Fibroblast of upper back skin (primary cell): ENCODE measurements at regions not wholly inside any gene's neighbourhood (a gene's known extent, or its start where the extent isn't known, plus 50 kb on each side); places are given as distances from the start of the nearest gene placed in this dataset.
"Not testable (repeated sequence)": the region's sequence is repeated elsewhere in the genome, so short reads cannot be mapped to it uniquely, and the experiment has no call there.

Experiments
- DNase-seq: peaks from one replicate; pipeline ENCODE4 v3.0.0-alpha.2; 2013

DNA sequence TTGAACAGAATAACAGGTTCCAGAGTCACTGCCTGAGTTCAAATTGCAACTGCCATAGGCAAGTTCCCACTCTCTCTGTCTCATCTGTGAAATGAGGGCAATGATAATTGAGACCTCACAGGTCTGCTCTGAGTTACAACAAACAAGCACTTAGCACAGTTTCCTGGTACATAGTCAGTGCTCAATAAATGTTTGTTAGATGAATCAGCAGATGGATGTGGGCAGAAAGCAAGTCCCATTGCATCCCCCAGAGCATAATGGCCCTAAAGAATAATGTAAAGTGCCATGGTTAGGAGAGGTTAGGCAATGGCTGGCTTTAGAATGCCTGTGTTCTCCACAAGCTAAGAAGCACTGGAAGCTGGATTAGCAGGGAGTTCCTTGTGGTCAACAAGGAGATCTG is 136.5 kb upstream of the LARP1 start:
- DNase-seq, result no peak

DNA sequence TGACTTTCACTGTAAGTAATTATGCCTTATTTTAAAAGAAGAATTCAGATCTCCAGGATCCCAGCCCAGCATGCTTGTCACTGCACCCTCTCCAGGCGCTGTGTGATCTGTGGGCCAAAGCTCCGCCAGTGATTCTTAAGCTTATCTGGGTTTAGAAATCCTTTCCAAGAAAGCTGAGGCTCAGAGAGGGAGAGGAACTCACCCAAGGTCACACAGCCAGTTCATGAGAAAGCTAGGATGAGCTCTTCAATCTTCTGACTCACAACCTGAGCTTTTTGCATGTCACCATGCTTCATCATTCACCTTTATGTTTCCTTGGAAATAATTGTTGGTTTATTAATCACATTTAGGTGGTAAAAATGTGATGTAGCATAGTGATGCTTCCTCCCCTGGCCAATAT is 136.6 kb upstream of the HAND1 start:
- no peak for DNase-seq

DNA sequence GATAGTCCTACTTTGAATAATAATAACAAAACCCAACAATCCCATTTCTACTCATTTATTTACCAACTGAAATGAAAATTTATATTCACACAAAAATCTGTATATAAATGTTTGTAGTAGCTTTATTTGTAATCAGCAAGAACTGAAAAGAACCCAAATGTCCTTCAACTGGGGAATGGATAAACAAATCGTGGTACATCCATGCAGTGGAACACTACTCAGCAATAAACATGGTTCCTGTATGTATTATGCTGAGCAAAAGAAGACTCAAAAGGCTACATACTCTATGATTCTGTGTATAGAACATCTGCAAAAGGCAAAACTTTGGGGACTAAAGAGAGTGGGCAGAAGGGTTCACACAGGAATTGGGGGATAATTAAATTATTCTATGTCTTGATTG is 136.1 kb upstream of the HAND1 start:
- no peak for DNase-seq

DNA sequence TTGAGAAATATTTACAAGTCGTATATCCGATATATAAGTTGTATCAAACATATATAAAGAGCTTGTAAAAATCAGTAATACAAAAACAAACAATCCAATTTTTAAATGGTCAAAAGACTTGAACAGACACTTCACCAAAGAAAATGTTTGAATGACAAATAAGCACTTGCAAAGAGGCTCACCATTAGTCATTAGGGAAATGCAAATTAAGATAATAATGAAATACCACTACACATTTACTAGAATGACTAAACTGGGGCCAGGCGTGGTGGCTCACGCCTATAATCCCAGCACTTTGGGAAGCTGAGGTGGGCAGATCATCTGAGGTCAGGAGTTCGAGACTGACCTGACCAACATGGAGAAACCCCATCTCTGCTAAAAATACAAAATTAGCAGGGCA is 134.6 kb upstream of the HAND1 start:
- DNase-seq, result no peak

DNA sequence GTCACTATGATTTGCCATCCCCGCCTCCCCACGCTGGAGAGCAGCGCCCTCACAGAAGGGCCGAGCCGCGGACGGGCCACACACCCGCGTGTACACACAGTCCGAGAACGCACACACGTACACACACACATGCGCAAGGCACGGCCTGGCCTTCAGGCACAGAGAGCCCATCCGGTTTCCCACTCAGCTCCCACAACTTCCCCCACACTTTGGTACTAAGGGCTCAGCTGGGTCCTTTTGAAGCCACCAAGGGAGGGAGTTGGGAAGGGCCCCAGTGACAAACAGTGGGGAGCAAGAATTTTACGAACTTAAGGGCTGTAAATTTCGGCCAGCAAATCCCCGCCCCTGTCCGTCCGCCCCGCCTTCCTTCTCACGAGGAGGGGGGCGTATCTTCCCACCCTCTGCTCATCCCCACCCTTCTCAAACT is 133.3 kb upstream of the HAND1 start:
- no peak for DNase-seq

- peak; percentile 63 for DNase-seq
Observed at GRCh38 chr5:154610321-154611154, 132.5 kb upstream of the HAND1 start.

DNA sequence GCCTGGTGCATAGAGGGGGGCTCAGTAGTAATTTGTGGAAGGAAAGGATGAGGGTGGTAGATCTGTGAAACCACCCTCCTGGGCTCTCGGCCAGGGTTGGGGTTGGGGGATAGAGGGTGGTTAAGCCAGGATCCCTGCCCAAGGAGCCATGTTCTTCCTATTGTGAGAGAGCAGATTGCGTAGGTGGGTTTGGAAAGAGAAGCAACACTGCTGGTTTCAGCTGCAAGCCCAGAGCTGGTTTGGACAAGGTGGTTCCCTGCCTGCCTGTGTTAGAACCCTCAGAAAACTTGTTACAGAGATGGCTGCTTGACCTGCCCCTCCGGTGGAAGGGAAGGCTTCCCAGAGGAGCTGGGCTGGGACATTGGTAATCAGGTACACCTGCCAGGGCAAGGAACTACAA is 131.2 kb upstream of the HAND1 start:
- DNase-seq, result no peak

- DNase-seq, result no peak
Observed at GRCh38 chr5:154608531-154609011, 130.5 kb upstream of the HAND1 start.

DNA sequence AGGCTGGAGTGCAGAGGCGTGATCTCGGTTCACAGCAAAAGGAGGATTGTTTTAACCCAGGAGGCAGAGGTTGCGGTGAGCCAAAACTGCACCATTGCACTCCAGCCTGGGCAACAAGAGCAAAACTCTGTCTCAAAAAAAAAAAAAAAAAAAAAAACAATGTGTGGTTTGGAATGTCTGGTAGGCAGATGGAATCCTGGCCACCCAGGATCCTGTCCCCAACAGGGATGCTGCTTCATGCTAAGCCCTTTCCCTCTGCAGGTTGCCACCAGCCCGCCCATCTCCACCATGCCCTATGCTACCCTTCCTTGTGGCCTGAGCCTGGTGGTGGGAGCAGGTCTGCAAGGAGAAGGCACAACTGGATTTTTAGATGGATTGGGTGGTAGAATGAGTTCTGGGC is 129.7 kb upstream of the HAND1 start:
- no peak for DNase-seq

- no peak for DNase-seq
Observed at GRCh38 chr5:154606246-154606645, 128.2 kb upstream of the HAND1 start.

GRCh38 chr5:154603953-154604679 is 126.1 kb upstream of the HAND1 start:
- DNase-seq, result peak; percentile 36

- DNase-seq, result no peak
Observed at GRCh38 chr5:154603485-154603884, 125.5 kb upstream of the HAND1 start.

GRCh38 chr5:154603011-154603410 is 125.0 kb upstream of the HAND1 start:
- no peak for DNase-seq

DNA sequence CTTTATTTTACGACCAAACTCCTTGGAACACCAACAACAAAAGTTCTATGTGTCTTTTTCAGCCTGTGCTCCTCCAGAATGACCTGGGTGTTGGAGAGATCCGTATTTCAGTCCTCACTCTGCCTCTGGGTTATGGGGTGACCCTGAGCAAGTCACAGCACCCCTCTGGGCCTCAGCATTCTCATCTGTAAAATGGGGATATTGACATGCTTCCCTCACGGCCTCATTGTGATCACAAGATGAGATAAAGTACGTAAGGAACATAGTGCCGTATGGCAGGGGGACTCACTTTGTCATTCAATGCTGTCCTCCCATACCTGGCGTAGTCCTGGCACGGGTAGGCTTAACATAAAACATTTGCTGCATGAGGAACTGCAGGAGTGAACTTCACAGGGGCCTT is 123.0 kb upstream of the HAND1 start:
- no peak for DNase-seq

DNA sequence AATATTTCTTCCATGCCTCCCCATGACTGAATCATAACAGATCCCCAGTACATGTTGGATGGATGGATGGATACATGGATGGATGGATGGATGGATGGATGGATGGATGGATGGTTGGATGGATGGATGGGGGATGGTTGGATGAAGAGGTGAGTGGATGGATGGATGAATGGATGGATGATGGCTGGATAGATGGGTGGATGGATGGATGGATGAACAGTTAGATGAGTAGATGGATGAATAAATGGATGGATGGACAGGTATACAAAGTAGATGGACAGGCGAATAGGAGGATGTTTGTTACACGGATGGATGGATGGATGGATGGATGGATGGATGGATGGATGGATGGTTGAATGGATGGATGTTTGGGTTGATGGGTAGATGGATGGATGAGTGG is 120.0 kb upstream of the HAND1 start:
- DNase-seq, result no peak

DNA sequence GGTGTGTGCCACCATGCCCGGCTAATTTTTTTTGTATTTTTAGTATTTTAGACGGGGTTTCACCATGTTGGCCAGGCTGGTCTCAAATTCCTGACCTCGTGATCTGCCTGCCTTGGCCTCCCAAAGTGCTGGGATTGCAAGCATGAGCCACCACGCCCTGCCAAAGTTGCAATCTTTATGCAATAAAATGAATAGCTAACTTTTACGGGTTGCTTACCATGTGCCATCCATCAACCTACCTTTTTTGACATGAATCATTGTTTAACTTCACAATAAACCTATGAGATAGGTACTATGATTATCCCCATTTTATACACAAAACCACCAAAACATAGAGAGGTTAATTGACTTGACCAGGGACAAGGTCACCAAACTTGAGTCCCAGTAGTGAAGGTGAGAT is 118.8 kb upstream of the HAND1 start:
- DNase-seq, result not testable (repeated sequence)

GRCh38 chr5:154595662-154596061 is 117.6 kb upstream of the HAND1 start:
- DNase-seq, result no peak

GRCh38 chr5:154593796-154594195 is 115.8 kb upstream of the HAND1 start:
- DNase-seq, result no peak

- DNase-seq, result peak; percentile 71
Observed at GRCh38 chr5:154593071-154593470, 115.0 kb upstream of the HAND1 start.

DNA sequence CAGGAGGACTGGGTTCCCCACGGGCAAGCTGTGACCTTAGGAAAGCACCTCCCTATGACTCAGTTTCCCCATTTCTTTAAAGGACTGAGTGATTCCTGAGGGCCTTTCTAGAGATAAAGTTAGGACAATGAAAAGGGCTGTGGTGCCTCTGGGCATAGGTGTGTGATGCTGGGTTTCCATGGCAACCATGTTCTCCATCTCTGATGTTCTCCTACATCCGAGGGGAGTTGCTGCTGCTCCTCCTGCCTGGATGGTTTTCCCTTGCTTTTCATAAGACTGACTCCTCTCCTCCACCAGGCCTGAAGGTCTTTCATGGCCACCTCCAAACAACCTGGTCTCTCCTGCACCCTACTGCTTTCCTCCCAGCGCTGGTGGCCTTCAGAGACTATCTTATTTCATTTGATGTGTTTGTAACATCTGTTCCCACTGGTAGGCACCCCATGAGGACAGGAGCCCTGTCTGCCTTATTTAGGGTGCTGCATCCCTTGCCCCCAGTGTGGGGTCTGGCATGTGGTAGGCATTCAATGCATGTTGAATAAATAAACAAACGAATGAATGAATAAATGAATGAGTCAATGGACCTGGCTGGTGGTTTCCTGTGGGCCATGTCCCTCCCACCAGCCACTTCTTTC is 112.2 kb upstream of the HAND1 start:
- no peak for DNase-seq

DNA sequence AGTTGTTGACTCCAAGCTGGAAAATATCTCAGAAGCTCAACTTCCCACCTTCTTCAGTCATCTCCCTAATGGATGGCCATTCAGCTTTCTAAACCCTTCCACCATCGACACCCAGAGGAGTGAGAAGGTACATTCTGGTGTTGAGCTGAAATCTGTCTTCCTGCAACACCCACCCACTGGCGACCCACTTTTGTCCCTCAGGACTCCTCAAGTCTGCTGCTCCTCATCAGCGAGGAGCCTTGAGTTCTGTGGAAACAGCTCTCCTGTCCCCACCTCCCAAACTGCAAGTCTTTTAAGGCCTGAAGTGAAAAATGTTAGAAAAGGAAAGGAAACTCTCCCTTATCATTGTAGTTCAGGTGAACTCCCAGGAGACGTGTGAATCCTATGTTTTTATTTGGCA is 111.5 kb upstream of the HAND1 start:
- no peak for DNase-seq

DNA sequence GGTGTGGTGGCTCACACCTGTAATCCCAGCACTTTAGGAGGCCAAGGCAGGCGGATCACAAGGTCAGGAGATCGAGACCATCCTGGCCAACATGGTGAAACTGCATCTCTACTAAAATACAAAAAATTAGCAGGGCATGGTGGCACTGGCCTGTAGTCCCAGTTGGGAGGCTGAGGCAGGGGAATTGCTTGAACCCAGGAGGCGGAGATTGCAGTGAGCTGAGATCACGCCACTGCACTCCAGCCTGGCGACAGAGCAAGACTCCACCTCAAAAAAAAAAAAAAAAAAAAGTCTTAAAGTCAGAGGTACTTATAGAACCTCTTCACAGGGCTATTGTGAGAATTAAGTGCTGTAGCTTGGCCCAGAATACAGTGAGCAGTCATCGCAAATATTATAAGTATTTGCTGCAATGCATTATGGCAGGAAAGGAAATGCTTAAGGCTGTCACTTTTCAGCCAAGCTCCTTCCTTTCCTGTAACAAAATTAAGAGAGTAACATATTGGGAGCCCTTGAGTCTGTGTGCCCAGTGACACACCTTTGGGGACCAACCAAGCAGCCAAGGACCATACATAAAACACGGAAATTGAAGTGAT is 110.9 kb upstream of the HAND1 start:
- DNase-seq, result not testable (repeated sequence)

- DNase-seq, result no peak
Observed at GRCh38 chr5:154588091-154588774, 110.2 kb upstream of the HAND1 start.
